ENCODE measurements at regions not wholly inside any gene's neighbourhood (a gene's known extent, or its start where the extent isn't known, plus 50 kb on each side); places are given as distances from the start of the nearest gene placed in this dataset.

GRCh38 chr12:67820694-67821093 is 168.6 kb upstream of the IFNG-AS1 start:
- CTCF ChIA-PET, result no interaction called here
- intact Hi-C loops (cut with micrococcal nuclease) (no loop called here), dilution Hi-C loops (cut with MboI; ENCODE audit: extremely low pct_ligation_motif_present, low sequenced_read_pairs) (no loop called here)
- no peak overlapping the region for H2AFZ ChIP-seq (ENCODE audit: low read depth, low read length)
- no peaks in the 10 kb centered on the region for H3K27me3 ChIP-seq (ENCODE audit: control insufficient read depth in 2 of 2, insufficient read depth in 2 of 2, low read length in 2 of 2)
- POLR2A ChIA-PET, result no interaction called here
- DNase-seq (ENCODE audit: low read depth, low spot score) (no peak), FAIRE-seq (no peak)
- H3K9me1 ChIP-seq (replicated peaks; ENCODE audit: control insufficient read depth, extremely low read depth, insufficient read depth, low read length), result no peaks in the 10 kb centered on the region
- TF ChIP-seq EZH2 (IDR thresholded peaks at IDR 0.05; ENCODE audit: borderline replicate concordance, low read depth, low read length, severe bottlenecking) (no peak), MYC (IDR thresholded peaks at IDR 0.05; ENCODE audit: low read depth, low read length) (no peak), CTCF (IDR thresholded peaks at IDR 0.05; ENCODE audit: extremely low read depth in 1 of 2, insufficient read depth in 1 of 2, low read depth in 1 of 2, low read length in 2 of 2) (no peak), FOS (IDR thresholded peaks at IDR 0.05; ENCODE audit: borderline replicate concordance, insufficient read depth, low read length) (no peak)
- H3K79me2 ChIP-seq (ENCODE audit: control insufficient read depth, insufficient read depth, low read length), result no peaks in the 10 kb centered on the region
- H3K9ac ChIP-seq (replicated peaks; ENCODE audit: extremely low read depth, insufficient read depth, low read length), result no peak overlapping the region
- no peak overlapping the region for H3K27ac ChIP-seq (ENCODE audit: insufficient read depth, low read depth, low read length)
- H3K36me3 ChIP-seq (ENCODE audit: control insufficient read depth in 2 of 2, extremely low read depth in 1 of 2, insufficient read depth in 2 of 2, low read length in 2 of 2), result no peaks in the 10 kb centered on the region
- no peak overlapping the region for H3K4me2 ChIP-seq (ENCODE audit: insufficient read depth, low read length)
- no peaks in the 10 kb centered on the region for H3K4me1 ChIP-seq (ENCODE audit: control insufficient read depth, extremely low read depth, insufficient read depth, low read length)
- no peak overlapping the region for H3K4me3 ChIP-seq (replicated peaks in 1 of 3; ENCODE audit: insufficient read depth in 1 of 3, low read depth in 1 of 3, low read length in 3 of 3)
- no TSS peak for BruUV-seq (replicated peaks)
- H3K9me3 ChIP-seq (replicated peaks; ENCODE audit: control insufficient read depth, insufficient read depth, low read length), result no peaks in the 10 kb centered on the region
- H4K20me1 ChIP-seq (replicated peaks; ENCODE audit: control insufficient read depth, extremely low read depth, insufficient read depth, low read length), result no peaks in the 10 kb centered on the region

GRCh38 chr12:67822826-67823225 is 166.4 kb upstream of the IFNG-AS1 start:
- intact Hi-C loops (cut with micrococcal nuclease), result no loop called here
- dilution Hi-C loops (cut with MboI; ENCODE audit: extremely low pct_ligation_motif_present, low sequenced_read_pairs), result no loop called here

More at GRCh38 chr12:67822826-67823225, 166.4 kb upstream of the IFNG-AS1 start:
- Histone ChIP-seq H2AFZ (ENCODE audit: low read depth, low read length) (no peak overlapping the region), H3K27me3 (ENCODE audit: control insufficient read depth in 2 of 2, insufficient read depth in 2 of 2, low read length in 2 of 2) (no peaks in the 10 kb centered on the region), H3K27ac (ENCODE audit: insufficient read depth, low read depth, low read length) (no peak overlapping the region), H3K4me1 (ENCODE audit: control insufficient read depth, extremely low read depth, insufficient read depth, low read length) (no peaks in the 10 kb centered on the region), H3K36me3 (ENCODE audit: control insufficient read depth in 2 of 2, extremely low read depth in 1 of 2, insufficient read depth in 2 of 2, low read length in 2 of 2) (no peaks in the 10 kb centered on the region), H3K4me3 (replicated peaks in 1 of 3; ENCODE audit: insufficient read depth in 1 of 3, low read depth in 1 of 3, low read length in 3 of 3) (no peak overlapping the region), H3K9me1 (replicated peaks; ENCODE audit: control insufficient read depth, extremely low read depth, insufficient read depth, low read length) (no peaks in the 10 kb centered on the region), H3K9ac (replicated peaks; ENCODE audit: extremely low read depth, insufficient read depth, low read length) (no peak overlapping the region), H3K79me2 (ENCODE audit: control insufficient read depth, insufficient read depth, low read length) (no peaks in the 10 kb centered on the region), H3K9me3 (replicated peaks; ENCODE audit: control insufficient read depth, insufficient read depth, low read length) (no peaks in the 10 kb centered on the region), H3K4me2 (ENCODE audit: insufficient read depth, low read length) (no peak overlapping the region), H4K20me1 (replicated peaks; ENCODE audit: control insufficient read depth, extremely low read depth, insufficient read depth, low read length) (no peaks in the 10 kb centered on the region)
- DNase-seq (ENCODE audit: low read depth, low spot score) (no peak), FAIRE-seq (no peak)
- CTCF ChIA-PET, result no interaction called here
- no TSS peak for BruUV-seq (replicated peaks)
- POLR2A ChIA-PET, result no interaction called here
- no peak for TF ChIP-seq POLR2AphosphoS5 (IDR thresholded peaks at IDR 0.05; ENCODE audit: insufficient read depth, low read depth, low read length)
- TF ChIP-seq CTCF (IDR thresholded peaks at IDR 0.05; ENCODE audit: extremely low read depth in 1 of 2, insufficient read depth in 1 of 2, low read depth in 1 of 2, low read length in 2 of 2), result no peak
- no peak for TF ChIP-seq MAX (IDR thresholded peaks at IDR 0.05; ENCODE audit: insufficient read depth, insufficient read length)
